ENCODE measurements at regions not wholly inside any gene's neighbourhood (a gene's known extent, or its start where the extent isn't known, plus 50 kb on each side); places are given as distances from the start of the nearest gene placed in this dataset.

DNA sequence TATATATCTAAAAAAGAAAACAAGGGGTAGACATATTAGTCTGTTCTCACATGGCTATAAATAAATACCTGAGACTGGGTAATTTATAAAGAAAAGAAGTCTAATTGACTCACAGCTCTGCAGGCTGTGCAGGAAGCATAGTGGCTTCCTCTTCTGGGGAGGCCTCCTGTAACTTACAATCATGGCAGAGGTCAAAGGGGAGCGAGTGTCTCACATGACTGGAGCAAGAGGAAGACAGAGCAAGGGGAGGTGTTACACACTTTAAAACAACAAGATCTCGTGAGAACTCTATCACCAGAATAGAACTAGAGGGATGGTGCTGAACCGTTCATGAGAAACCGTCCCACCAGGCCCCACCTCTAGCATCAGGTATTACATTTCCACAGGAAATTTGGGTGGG is 616.8 kb downstream of the TLE4 start:
- no peaks in the 10 kb centered on the region for H3K27me3 ChIP-seq (ENCODE audit: control insufficient read depth, low read length)
- H3K4me1 ChIP-seq (ENCODE audit: control insufficient read depth, low read length): no peaks in the 10 kb centered on the region
- no peak overlapping the region for H3K27ac ChIP-seq (ENCODE audit: low read depth, low read length)
- no peaks in the 10 kb centered on the region for H3K36me3 ChIP-seq (ENCODE audit: control insufficient read depth, low read length)
- H3K79me2 ChIP-seq (ENCODE audit: control insufficient read depth, low read length): no peaks in the 10 kb centered on the region
- H3K4me2 ChIP-seq (ENCODE audit: low read length): no peak overlapping the region
- no peaks in the 10 kb centered on the region for H4K20me1 ChIP-seq (ENCODE audit: control insufficient read depth, insufficient read depth, low read depth, low read length)
- no peak overlapping the region for H3K4me3 ChIP-seq (ENCODE audit: low read length)
- H3K9me3 ChIP-seq (ENCODE audit: control insufficient read depth, insufficient read depth, low read length): no peaks in the 10 kb centered on the region; the same call in 1 of the 2 replicates
- no peaks in the 10 kb centered on the region; the same call in 1 of the 2 replicates for H3K9me2 ChIP-seq (replicated peaks; ENCODE audit: control insufficient read depth, low read length)
- H3F3A ChIP-seq (ENCODE audit: control insufficient read depth, insufficient read depth): no peaks in the 10 kb centered on the region
- TF ChIP-seq EZH2phosphoT487 (IDR thresholded peaks at IDR 0.05; ENCODE audit: borderline replicate concordance, low read length): no peak
- TF ChIP-seq, protein P1, sequence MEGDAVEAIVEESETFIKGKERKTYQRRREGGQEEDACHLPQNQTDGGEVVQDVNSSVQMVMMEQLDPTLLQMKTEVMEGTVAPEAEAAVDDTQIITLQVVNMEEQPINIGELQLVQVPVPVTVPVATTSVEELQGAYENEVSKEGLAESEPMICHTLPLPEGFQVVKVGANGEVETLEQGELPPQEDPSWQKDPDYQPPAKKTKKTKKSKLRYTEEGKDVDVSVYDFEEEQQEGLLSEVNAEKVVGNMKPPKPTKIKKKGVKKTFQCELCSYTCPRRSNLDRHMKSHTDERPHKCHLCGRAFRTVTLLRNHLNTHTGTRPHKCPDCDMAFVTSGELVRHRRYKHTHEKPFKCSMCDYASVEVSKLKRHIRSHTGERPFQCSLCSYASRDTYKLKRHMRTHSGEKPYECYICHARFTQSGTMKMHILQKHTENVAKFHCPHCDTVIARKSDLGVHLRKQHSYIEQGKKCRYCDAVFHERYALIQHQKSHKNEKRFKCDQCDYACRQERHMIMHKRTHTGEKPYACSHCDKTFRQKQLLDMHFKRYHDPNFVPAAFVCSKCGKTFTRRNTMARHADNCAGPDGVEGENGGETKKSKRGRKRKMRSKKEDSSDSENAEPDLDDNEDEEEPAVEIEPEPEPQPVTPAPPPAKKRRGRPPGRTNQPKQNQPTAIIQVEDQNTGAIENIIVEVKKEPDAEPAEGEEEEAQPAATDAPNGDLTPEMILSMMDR (IDR thresholded peaks at IDR 0.05; ENCODE audit: low read depth, low read length, poor library complexity, severe bottlenecking): no peak

DNA sequence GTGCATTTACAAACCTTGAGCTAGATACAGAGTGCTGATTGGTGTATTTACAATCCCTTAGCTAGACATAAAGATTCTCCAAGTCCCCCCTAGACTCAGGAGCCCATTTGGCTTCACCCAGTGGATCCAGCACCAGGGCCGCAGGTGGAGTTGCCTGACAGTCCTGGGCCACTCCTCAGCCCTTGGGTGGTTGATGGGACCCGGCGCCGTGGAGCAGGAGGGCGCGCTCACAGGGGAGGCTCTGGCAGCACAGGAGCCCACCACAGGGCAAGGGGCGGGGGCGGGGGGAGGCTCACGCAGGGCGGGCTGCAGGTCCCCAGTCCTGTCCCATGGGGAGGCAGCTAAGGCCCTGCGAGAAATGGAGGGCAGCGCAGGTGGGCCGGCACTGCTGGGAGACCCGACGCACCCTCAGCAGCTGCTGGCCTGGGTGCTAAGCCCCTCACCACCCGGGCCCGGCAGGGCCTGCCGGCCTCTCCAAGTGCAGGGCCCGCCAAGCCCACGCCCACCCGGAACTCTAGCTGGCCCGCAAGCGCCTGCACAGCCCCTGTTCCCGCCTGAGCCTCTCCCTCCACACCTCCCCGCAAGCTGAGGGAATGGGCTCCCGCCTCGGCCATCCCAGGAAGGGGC is 613.5 kb downstream of the TLE4 start:
- Histone ChIP-seq H3K4me2 (ENCODE audit: low read length) (no peak overlapping the region), H3K9me2 (replicated peaks; ENCODE audit: control insufficient read depth, low read length) (no peaks in the 10 kb centered on the region), H3K4me3 (ENCODE audit: low read length) (no peak overlapping the region), H3K36me3 (ENCODE audit: control insufficient read depth, low read length) (no peaks in the 10 kb centered on the region), H3K27ac (ENCODE audit: low read depth, low read length) (no peak overlapping the region), H3K79me2 (ENCODE audit: control insufficient read depth, low read length) (no peaks in the 10 kb centered on the region), H3F3A (ENCODE audit: control insufficient read depth, insufficient read depth) (no peaks in the 10 kb centered on the region), H3K9me3 (ENCODE audit: control insufficient read depth, insufficient read depth, low read length) (no peaks in the 10 kb centered on the region; the same call in 1 of the 2 replicates), H3K4me1 (ENCODE audit: control insufficient read depth, low read length) (no peaks in the 10 kb centered on the region), H3K27me3 (ENCODE audit: control insufficient read depth, low read length) (no peaks in the 10 kb centered on the region), H4K20me1 (ENCODE audit: control insufficient read depth, insufficient read depth, low read depth, low read length) (no peaks in the 10 kb centered on the region)
- TF ChIP-seq EZH2phosphoT487 (IDR thresholded peaks at IDR 0.05; ENCODE audit: borderline replicate concordance, low read length): no peak
- TF ChIP-seq, protein P1 (IDR thresholded peaks at IDR 0.05; ENCODE audit: low read depth, low read length, poor library complexity, severe bottlenecking): no peak

- Histone ChIP-seq H3K27ac (ENCODE audit: low read depth, low read length) (no peak overlapping the region), H3K4me3 (ENCODE audit: low read length) (no peak overlapping the region), H3K36me3 (ENCODE audit: control insufficient read depth, low read length) (no peaks in the 10 kb centered on the region), H3K4me1 (ENCODE audit: control insufficient read depth, low read length) (no peaks in the 10 kb centered on the region), H3K79me2 (ENCODE audit: control insufficient read depth, low read length) (no peaks in the 10 kb centered on the region), H3K4me2 (ENCODE audit: low read length) (no peak overlapping the region), H3F3A (ENCODE audit: control insufficient read depth, insufficient read depth) (no peaks in the 10 kb centered on the region), H3K27me3 (ENCODE audit: control insufficient read depth, low read length) (no peaks in the 10 kb centered on the region), H4K20me1 (ENCODE audit: control insufficient read depth, insufficient read depth, low read depth, low read length) (no peaks in the 10 kb centered on the region), H3K9me2 (replicated peaks; ENCODE audit: control insufficient read depth, low read length) (no peaks in the 10 kb centered on the region), H3K9me3 (ENCODE audit: control insufficient read depth, insufficient read depth, low read length) (no peaks in the 10 kb centered on the region)
- no peak for TF ChIP-seq EZH2phosphoT487 (IDR thresholded peaks at IDR 0.05; ENCODE audit: borderline replicate concordance, low read length)
- TF ChIP-seq, protein P1 (IDR thresholded peaks at IDR 0.05; ENCODE audit: low read depth, low read length, poor library complexity, severe bottlenecking): no peak
These were observed 606.2 kb downstream of the TLE4 start for GRCh38 chr9:80177949-80178480.
